HG03196 (cell line): ENCODE measurements at regions not wholly inside any gene's neighbourhood (a gene's known extent, or its start where the extent isn't known, plus 50 kb on each side); places are given as distances from the start of the nearest gene placed in this dataset.

Experiments used
- ATAC-seq: cut with Tn5 transposase; IDR thresholded peaks from one replicate; pipeline ENCODE4 v1.9.1; 2021; ENCODE audit not compliant: unreplicated experiment

GRCh38 chr6:165920896-165921671 is 246.6 kb downstream of the TBXT start:
- ATAC-seq: no peak

DNA sequence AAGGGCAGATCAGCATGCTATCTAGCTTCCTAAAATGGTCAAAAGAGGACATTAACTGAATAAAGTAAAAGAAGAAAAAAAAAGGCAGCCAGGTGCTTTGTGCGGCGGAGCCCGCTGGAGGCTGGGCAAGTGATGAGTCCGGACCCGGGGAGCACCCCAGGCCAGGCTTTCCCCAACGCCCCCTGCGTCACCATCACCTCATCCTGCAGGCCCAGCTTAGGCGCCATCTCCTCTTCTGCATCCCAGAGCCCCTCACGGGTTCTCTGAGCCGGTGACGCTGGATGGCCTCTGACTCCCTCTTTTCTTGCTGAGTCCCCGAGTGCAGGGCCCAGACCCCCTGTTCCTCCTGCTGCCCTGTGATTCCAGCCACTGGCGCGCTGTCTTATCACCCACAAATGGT is 250.1 kb downstream of the TBXT start:
- ATAC-seq: no peak

DNA sequence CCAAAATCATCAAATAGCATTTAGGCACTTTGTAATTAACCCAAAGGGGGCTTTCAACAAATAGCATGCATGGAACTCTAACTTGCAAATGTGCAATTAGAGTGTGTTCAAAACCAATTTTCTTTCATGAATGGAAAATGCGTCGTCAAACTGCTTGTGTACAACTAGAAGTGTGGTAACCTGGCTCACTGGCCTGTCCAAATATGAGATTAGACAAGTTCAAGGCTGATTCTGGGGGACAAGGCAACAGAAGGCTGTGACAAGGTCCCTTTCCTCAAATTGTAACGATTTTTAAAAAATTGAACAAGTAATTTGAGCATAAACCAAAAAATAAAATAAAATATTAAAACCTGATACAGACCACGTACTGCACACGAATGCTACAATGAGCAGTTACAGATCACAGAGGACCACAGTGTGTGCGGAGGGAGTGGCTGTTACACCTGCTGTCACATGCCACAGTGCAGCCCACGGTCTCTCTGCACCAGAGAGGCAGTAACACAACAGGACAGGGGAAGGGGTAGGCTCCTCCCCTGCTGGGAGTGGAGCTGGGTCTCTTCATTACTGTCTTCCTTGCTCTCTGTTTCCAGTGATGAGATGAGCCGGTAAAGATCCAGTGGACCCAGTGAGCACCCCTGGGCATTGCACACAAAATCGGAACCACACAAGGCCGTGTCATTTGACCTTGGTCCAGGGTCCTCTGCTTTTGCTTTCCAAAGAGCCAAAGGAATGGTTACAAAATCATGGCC is 252.2 kb upstream of the PDE10A start:
- ATAC-seq: no peak

DNA sequence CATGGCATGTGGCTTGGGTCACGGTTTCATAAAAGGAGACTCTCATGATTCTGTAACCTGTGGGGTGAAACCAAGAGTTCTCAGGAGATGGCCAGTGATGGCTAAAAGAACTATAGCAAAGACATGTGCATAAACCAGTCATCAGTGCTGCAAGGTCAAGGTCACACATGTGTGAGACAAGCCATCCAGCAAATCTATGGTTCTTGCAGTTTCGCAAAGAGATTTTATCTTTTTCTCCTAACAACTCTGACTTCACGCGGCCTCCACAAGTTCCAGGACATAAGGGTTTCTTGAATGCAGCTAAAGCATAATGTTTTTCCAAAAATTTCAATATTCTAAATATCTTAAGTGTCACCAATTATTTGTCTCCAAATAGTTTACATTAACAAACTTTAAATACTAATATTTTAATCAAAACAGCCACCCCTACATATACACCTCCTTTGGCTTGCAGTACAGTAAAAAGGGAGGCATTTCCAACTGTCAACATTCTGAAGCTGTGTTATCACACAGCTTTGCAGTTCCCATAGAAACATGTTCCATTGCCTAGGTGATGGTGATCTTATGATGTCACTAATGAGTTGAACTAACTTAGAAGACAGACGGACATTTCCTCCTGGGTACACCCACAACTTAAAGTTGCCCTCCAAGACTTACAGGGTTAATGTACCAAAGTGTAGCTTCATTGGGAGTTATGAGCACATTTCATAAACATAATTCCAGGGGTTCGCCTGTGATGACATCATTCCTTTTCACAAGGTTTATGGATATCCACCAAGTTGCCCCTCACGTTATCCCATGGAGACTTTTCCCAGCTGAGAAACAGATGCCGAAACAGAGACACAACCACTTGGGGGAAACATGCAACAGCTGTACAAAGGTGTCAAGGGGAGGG is 250.9 kb upstream of the PDE10A start:
- ATAC-seq: no peak

DNA sequence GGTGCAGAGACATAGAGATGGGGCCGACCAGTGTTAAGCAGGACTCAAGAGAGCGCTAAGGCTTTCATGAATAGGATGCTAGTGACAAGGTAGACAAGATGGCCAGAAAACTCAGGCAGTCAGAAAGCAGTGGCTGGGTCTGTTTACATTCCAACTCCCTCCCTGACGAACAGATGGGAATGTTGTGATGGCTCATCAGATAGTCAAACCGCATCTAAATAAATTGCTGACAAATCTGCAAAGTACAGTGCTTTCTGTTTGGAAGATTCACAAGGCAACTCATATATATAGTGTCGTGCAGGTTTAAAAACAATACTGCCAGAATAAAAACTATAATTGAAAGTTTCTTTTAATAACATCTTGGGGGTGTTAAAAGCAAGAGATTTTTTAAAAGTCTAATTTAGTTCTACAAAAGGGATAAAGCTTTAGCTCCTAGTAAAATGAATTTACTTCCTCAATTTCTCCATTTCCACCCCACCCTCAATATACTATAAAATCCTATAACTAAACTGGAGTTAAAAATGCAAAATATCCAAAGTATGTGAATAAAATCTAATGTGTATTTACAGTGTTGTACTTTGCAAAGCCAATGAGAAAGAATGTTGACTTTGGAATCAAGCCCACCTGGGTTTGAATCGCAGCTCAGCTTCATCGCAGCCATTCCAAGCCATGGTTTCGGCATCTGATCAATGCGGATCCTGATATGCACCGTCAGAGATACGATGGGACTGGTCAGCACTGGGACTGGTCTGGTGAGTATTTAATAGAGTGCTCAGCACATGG is 247.3 kb upstream of the PDE10A start:
- ATAC-seq: no peak

DNA sequence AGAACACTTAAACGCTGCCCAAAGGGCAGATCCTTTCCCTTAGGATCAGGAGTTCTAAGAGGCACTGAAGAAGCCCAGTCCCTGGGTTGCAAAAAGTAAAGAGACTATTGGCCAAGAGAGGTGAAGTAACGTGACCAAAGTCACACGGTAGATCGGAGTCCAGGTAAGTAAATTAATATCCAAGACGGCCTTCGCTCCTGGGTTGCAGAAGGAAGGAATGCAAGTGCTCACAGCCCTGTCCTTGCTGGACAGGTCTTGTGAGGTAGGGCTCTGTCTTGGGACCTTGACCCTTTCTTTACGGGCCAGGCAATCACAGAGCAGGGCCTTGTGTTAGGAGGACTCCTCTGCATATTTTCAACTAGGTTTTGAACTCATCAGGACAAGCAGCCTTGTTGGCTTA is 243.7 kb upstream of the PDE10A start:
- ATAC-seq: no peak

DNA sequence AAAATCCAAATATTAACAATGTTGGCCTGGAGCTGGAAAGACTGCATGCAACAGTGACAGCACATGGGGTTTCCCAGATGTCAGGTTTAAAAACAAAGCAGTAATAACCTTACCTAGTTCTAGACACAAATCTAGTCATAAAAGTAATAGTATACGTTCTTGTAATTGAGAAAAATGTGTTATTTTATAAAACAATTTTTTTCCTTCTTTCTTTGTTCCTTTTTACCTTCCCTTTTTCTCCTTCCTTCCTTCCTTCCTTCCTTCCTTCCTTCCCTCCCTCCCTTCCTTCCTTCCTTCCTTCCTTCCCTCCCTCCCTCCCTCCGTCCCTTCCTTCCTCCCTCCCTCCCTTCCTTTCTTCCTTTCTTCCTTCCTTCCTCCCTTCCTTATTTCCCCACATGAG is 242.7 kb upstream of the PDE10A start:
- no peak for ATAC-seq

DNA sequence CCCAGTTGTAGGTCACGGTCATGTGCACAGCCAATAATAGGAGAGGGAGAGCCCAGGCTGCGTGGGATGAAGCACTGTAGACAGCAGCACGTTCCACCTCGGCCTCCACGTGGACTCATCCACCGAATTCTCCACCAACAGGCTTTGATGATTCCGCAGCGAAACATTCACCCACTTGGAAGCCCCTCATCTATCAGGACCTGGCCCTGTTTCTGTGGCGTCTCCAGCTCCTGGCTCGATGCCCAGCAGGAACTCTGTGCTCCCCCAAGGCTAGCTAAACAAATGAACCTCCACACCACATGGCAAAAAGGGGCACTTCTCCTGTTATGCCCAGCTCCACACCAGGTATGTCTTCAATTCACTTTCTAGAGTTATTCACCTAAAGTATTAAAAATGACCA is 237.9 kb upstream of the PDE10A start:
- no peak for ATAC-seq

GRCh38 chr6:165899611-165900010 is 236.6 kb upstream of the PDE10A start:
- no peak for ATAC-seq

DNA sequence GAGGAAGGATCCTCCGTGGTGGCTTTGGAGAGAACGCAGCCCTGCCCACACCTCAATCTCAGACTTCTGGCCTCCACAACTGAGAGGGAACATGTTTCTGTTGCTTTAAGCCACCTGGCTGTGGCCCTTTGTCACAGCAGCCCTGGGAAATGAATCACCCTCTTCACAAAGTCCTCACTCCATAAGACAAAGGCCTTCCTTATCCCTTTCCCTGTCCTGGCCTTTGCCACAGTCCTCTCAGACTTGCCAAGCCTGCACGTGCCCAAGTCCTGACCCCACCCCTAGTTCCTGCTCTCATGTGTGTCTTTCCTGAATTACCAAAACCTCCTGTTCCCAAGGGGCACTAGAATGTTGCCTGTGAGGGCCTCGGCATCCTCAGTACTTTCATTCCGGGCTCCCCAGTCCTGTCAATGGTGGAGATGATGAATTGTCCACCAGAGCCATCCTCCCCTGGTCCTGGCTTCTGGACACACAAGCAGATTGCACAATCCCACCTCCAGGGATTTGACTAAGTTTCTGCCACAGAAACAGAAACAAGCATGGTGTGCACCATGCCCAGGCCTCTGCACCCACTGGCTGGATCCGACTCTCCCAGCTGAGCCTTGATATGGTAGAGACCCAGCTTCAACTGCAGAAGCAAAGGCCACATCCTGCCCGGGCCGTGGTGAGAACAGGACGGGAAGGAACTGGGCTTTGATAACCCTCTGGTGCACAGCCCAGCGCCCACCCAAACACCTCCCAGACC is 232.6 kb upstream of the PDE10A start:
- ATAC-seq: no peak

DNA sequence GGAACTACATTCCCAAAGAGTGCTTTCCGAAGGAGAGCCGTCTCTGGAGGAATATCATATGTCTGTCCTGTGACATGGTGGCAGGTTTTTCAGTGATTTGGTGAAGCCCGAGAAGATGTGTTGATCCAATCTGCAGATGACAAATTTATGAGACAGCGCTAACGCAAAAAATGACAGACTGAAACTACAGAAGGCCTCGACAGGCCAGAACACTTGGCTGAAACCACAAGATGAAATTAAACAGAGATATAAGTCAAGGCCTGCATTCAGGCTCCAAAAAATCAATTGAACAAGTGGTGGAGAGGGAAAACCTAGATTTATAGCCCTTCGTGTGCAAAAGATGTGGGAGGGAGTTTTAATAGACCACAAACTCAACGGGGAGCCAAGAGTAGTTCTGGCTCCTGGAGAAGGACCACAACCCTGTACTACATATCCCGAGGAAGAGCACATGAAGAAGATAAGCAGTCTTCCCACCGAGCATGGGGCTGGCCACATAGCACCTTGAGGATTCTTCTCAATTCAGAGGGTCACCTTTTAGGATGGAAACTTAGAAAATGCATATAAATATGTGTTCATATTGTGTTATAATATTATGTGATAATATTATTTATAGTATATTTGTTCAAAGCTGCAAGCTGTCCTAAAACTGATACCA is 231.3 kb upstream of the PDE10A start:
- ATAC-seq: no peak

DNA sequence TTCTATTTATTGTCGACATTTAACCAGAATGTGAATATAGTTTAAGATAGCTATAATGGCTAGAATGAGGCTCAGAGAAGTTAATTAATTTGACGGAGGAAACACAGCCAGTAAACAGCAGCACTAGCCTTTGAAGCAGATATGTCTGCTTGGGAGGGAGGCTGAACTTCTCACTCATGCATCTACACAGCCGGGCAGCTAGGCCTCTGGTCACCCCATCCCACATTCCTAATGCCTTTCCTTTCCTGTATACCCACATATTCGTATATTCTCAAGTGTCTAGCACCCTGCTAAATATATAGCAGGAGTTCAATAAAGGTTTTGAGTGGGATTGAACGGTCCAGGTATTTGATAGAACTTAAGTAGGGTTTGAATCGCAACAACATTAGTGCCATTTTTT is 230.4 kb upstream of the PDE10A start:
- ATAC-seq: no peak

GRCh38 chr6:165891320-165891719 is 228.3 kb upstream of the PDE10A start:
- ATAC-seq: no peak

DNA sequence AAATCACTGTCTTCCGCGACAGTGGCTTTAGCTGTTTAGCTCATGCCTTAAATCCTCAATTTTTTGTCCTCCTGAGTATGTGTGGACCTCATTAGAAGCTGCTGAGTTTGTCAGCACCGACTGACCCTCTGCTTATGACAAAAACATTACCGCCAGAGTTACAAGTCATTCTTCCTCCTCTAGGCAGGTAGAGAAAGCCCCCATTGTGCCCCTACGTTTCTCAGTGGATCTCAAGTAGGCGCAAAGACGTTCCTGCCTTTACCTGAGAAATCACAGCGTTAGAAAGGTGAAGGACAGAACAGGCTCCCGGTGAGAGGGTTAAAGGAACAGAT is 227.3 kb upstream of the PDE10A start:
- ATAC-seq: no peak

DNA sequence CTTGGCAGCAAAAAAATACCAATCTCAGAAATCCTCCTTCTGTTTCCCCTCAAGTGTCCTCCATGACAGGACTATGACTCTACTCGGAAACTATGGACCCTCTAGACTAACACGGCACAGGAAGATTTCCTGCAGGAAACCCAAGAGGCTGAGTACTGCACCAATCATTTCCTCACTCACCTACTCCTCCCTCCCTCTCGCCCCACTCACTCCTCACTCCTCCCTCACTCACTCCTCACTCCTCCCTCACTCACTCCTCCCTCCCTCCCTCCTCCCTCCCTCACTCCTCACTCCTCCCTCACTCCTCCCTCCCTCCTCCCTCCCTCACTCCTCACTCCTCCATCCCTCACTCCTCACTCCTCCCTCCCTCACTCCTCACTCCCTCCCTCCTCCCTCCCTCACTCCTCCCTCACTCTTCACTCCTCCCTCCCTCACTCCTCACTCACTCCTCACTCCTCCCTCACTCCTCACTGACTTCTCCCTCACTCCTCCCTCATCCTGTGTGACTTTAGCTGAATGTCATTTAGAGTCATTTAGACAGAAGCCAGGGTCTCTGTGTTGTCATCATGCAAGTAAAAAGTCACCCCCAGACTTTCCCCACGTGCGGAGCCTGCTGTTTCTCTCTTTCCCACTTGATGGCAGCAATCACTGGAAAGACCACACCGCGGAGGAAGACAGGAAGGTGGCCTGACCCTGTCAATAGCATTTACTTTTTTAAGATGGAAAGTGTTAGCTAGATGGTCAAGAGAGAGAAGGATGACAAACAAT is 226.8 kb upstream of the PDE10A start:
- ATAC-seq: no peak

DNA sequence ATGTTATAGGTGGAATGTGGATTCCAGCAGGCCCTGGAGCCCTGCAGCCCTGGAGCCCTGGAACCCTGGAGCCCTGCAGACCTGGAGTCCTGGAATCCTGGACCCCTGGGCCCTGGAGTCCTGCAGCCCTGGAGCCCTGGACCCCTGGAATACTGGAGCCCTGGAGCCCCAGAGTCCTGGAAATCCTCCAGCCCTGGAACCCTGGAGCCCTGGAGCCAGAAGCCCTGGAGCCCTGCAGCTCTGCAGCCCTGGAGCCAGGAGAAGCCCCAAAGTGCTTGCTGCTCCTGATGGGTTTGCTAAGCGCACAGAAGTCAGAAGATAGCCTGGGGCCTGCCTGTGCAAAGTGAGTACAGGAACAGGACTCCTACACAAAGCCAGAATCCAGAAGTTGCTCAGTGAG is 223.1 kb upstream of the PDE10A start:
- ATAC-seq: no peak

DNA sequence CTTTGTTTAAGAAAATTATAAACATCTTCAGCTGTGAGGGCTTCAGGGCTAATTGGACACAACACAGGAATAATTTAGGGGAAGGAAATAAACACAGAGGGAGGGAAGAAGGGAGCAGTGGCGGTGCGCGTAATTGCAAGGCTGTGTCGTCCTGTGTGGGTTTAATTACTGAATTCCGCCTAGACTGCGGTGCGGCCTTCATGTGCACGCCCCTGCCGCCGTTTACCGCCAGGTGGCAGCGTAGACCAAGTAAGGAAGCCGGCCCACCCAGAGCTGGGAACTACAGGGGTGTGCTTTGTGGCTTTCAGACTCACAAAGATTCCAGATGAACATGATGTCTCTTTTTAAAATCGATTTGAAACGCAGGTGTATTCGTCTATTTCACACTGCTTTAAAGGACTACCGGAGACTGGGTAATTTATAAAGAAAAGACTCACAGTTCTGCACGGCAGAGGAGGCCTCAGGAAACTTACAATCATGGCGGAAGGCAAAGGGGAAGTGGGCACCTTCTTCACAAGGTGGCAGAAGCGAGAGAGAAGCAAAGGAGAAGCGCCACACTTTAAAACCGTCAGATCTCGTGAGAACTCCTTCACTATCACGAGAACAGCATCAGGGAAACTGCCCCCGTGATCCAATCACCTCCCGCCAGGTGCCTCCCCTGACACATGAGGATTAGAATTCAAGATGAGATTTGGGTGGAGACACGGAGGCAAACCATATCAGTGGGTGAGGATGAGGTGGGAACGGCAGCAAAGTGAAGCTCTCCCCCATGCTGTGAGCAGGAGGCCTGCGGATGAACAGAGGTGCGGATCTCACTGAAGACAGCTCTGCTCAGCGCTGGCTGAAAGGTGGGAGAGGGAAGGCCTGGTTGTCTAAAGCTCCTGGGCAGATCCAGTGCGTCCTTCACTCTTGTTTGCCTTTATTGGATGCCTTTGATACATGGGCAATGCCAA is 222.0 kb upstream of the PDE10A start:
- peak; percentile 96 for ATAC-seq
